HG03135 (cell line): ENCODE measurements at regions not wholly inside any gene's neighbourhood (a gene's known extent, or its start where the extent isn't known, plus 50 kb on each side); places are given as distances from the start of the nearest gene placed in this dataset.

ENCODE experiments used
- ATAC-seq: cut with Tn5 transposase; IDR thresholded peaks from one replicate; pipeline ENCODE4 v1.9.1; 2021; ENCODE audit warnings: mild to moderate bottlenecking, moderate library complexity; ENCODE audit not compliant: unreplicated experiment

- no peak for ATAC-seq
These were observed 392.0 kb upstream of the CCDC196 start for GRCh38 chr14:66094001-66094727.

- no peak for ATAC-seq
These were observed 386.7 kb upstream of the CCDC196 start for GRCh38 chr14:66099451-66099850.

- ATAC-seq = no peak
These were observed 386.2 kb upstream of the CCDC196 start for GRCh38 chr14:66099931-66100330.

- no peak for ATAC-seq
These were observed 384.5 kb upstream of the CCDC196 start for GRCh38 chr14:66101662-66102061.

- ATAC-seq = no peak
These were observed 381.7 kb upstream of the CCDC196 start for GRCh38 chr14:66104486-66104885.

- ATAC-seq = no peak
These were observed 380.4 kb upstream of the CCDC196 start for GRCh38 chr14:66105815-66106214.

GRCh38 chr14:66109426-66109825 lies 376.7 kb upstream of the CCDC196 start:
- ATAC-seq = no peak

GRCh38 chr14:66111891-66112290 lies 374.3 kb upstream of the CCDC196 start:
- ATAC-seq = no peak

GRCh38 chr14:66114071-66114470 lies 372.1 kb upstream of the CCDC196 start:
- ATAC-seq = no peak

GRCh38 chr14:66115740-66116502 lies 370.2 kb upstream of the CCDC196 start:
- ATAC-seq = no peak

GRCh38 chr14:66116732-66117131 lies 369.4 kb upstream of the CCDC196 start:
- no peak for ATAC-seq

GRCh38 chr14:66117600-66117999 lies 368.6 kb upstream of the CCDC196 start:
- ATAC-seq = no peak

- no peak for ATAC-seq
These were observed 366.5 kb upstream of the CCDC196 start for GRCh38 chr14:66119606-66120231.

- no peak for ATAC-seq
These were observed 365.8 kb upstream of the CCDC196 start for GRCh38 chr14:66120402-66120801.

- no peak for ATAC-seq
These were observed 364.3 kb upstream of the CCDC196 start for GRCh38 chr14:66121859-66122258.

- ATAC-seq = no peak
These were observed 356.9 kb upstream of the CCDC196 start for GRCh38 chr14:66129224-66129623.

- ATAC-seq = no peak
These were observed 355.1 kb upstream of the CCDC196 start for GRCh38 chr14:66131111-66131510.

- ATAC-seq = no peak
These were observed 352.5 kb upstream of the CCDC196 start for GRCh38 chr14:66133666-66134065.

- ATAC-seq = no peak
These were observed 350.3 kb upstream of the CCDC196 start for GRCh38 chr14:66135831-66136230.

- no peak for ATAC-seq
These were observed 349.1 kb upstream of the CCDC196 start for GRCh38 chr14:66137081-66137480.

- no peak for ATAC-seq
These were observed 346.7 kb upstream of the CCDC196 start for GRCh38 chr14:66139432-66139831.
